Hematopoietic multipotent progenitor cell treated with erythropoietin and hydrocortisone succinate and interleukin-3 and kit ligand, for 4 days (in vitro differentiated cells): ENCODE measurements at regions not wholly inside any gene's neighbourhood (a gene's known extent, or its start where the extent isn't known, plus 50 kb on each side); places are given as distances from the start of the nearest gene placed in this dataset.

ENCODE experiments used
- DNase-seq: peaks from one replicate; pipeline ENCODE4 v3.0.0-alpha.2; 2015

GRCh38 chr4:123455360-123455759 lies 58.8 kb downstream of the SPRY1 start:
- DNase-seq: no peak

GRCh38 chr4:123462007-123462406 lies 65.4 kb downstream of the SPRY1 start:
- DNase-seq: no peak

GRCh38 chr4:123463869-123464268 lies 67.3 kb downstream of the SPRY1 start:
- DNase-seq: no peak

GRCh38 chr4:123465416-123465815 lies 68.8 kb downstream of the SPRY1 start:
- DNase-seq: no peak

- DNase-seq: no peak
These were observed 69.6 kb downstream of the SPRY1 start for GRCh38 chr4:123466080-123466785.

GRCh38 chr4:123468479-123469031 lies 72.0 kb downstream of the SPRY1 start:
- no peak for DNase-seq

- no peak for DNase-seq
These were observed 72.7 kb downstream of the SPRY1 start for GRCh38 chr4:123469245-123469644.

GRCh38 chr4:123469696-123470095 lies 73.1 kb downstream of the SPRY1 start:
- no peak for DNase-seq

- DNase-seq: no peak
These were observed 74.0 kb downstream of the SPRY1 start for GRCh38 chr4:123470640-123471039.

GRCh38 chr4:123471655-123472369 lies 75.2 kb downstream of the SPRY1 start:
- no peak for DNase-seq

- peak; percentile 6 for DNase-seq
These were observed 78.2 kb downstream of the SPRY1 start for GRCh38 chr4:123474817-123475216.

- DNase-seq: no peak
These were observed 79.5 kb downstream of the SPRY1 start for GRCh38 chr4:123476089-123476488.

- peak; percentile 73 for DNase-seq
These were observed 81.2 kb downstream of the SPRY1 start for GRCh38 chr4:123477711-123478209.

- peak; percentile 11 for DNase-seq
These were observed 82.3 kb downstream of the SPRY1 start for GRCh38 chr4:123478859-123479345.

- DNase-seq: peak; percentile 20
These were observed 83.3 kb downstream of the SPRY1 start for GRCh38 chr4:123479944-123480343.

GRCh38 chr4:123480706-123481418 lies 84.3 kb downstream of the SPRY1 start:
- peak; percentile 72 for DNase-seq

GRCh38 chr4:123481717-123482116 lies 85.1 kb downstream of the SPRY1 start:
- no peak for DNase-seq

- peak; percentile 44 for DNase-seq
These were observed 87.8 kb downstream of the SPRY1 start for GRCh38 chr4:123484291-123484926.

- no peak for DNase-seq
These were observed 89.0 kb downstream of the SPRY1 start for GRCh38 chr4:123485601-123486000.

GRCh38 chr4:123488916-123489315 lies 92.3 kb downstream of the SPRY1 start:
- DNase-seq: peak; percentile 80

GRCh38 chr4:123495530-123495929 lies 98.9 kb downstream of the SPRY1 start:
- no peak for DNase-seq

- no peak for DNase-seq
These were observed 99.8 kb downstream of the SPRY1 start for GRCh38 chr4:123496421-123496820.

GRCh38 chr4:123497340-123497739 lies 100.7 kb downstream of the SPRY1 start:
- no peak for DNase-seq
